HG03175 (cell line): ENCODE measurements at regions not wholly inside any gene's neighbourhood (a gene's known extent, or its start where the extent isn't known, plus 50 kb on each side); places are given as distances from the start of the nearest gene placed in this dataset.

Experiments used
- ATAC-seq: cut with Tn5 transposase; IDR thresholded peaks from one replicate; pipeline ENCODE4 v1.9.1; 2021; ENCODE audit warnings: mild to moderate bottlenecking, moderate library complexity; ENCODE audit not compliant: unreplicated experiment

DNA sequence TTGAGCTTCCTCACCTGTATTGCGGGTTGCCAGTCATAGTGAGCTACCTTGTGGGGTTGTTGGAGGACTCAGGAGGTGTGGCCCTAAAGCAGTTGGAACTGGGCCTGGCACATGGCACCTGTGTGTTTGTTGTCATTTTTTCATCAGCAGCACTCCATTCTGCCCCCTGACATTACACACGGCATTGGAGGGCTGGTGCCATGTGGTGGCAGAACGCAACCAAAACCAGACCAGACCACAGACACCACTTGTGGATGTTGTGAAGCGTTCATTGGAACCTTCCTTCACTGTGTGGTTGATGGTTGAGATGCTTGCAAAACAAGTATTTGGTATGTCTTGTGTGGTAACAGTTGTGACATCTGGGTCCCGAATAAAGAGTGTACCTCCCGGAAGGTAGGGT lies 113.2 kb upstream of the ERCC6L2 start:
- no peak for ATAC-seq

GRCh38 chr9:95760791-95761190 lies 114.7 kb upstream of the ERCC6L2 start:
- no peak for ATAC-seq

DNA sequence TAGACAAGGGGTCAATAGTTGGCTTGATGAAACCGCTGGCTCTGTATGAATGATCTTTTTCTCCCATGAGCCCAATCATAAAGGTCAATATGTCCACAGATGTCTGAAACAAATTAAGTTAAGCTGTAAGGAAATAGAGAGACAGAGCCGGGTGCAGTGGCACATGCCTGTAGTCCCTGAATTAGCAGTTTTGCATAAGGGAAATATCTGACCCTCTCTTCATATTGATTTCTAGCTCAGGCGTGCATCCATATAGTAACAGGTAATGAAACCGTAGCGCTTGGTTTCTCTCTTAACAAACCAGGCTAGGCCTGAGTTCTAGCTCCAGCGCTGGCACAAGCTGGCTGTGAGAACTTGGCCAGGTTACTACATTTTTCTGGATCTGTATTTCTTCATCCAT lies 118.1 kb upstream of the ERCC6L2 start:
- ATAC-seq, result no peak

DNA sequence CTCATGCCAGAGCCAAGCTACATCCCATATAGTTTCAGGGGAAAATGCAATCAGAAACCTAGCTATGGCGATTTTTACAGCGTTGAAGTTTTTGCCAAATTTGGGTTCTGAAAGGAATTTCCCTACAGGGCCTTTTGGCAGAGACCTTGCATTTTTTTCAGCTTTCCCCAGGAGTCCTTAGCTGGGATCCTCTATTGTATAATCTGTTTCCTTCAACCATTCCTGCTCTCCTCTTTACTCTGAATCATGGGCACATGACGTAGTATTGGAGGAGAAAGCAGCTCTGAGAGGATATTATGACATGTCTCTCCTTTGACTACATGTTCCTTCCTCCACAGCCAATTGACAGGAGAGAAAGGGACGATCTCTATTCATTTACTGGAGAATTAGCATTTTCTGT lies 118.5 kb upstream of the ERCC6L2 start:
- no peak for ATAC-seq

GRCh38 chr9:95756101-95756500 lies 119.4 kb upstream of the ERCC6L2 start:
- ATAC-seq, result no peak

DNA sequence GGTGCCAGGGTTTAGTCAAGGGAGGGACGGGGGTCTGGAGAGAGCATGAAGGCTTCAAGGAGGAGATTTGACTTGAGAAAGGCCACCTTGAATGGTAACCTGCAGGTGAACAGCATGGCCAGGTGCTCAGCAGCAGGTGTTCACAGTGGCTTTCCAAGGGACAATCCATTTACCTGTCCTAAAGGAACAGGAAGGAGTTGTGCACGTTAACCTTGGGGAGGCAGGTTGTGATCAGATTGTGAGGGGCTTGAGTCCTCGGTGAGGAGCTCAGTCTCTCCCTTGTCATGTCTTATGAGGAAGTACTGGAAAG lies 120.1 kb upstream of the ERCC6L2 start:
- no peak for ATAC-seq

DNA sequence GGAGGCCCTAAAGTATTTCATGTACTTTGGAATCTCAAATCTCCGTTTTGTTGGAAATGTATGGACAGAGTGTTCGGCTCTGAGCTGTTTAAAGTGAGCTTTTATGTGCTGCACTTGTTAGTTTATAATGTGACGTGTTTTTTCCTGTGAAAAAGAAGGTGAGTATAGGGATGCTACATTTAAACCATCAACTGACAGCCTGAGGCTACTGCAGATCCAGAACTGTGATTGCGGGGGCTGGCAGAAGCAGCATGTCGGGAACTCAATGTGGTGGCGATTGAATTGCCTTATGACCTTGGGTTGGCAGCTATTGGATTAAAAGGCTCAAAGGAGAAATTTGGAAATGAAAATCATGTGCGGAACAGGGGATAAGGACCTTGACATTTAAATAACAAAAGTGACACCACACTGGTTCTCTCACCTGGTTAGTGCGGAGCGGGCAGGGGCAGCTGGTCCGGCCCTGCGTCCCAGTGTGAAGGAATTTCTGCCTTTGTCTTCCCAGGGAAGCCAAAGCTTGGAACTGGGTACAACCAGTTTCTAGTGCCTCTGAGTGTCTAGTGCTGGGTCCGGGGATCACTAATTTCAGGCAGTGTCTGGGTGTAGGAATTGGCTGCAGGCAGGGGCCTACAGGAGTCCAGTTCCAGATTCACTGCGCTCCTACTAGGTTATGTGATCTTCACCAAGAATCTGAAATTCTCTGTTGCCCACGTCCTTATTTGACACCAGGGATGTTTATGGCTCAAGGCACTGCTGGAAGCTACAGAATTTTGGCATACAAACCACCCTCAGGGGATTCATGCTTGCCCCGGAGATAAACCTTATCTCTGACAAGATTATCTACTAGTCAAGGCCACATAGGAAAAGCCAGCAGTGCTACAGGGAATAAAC lies 120.7 kb upstream of the ERCC6L2 start:
- ATAC-seq, result no peak

DNA sequence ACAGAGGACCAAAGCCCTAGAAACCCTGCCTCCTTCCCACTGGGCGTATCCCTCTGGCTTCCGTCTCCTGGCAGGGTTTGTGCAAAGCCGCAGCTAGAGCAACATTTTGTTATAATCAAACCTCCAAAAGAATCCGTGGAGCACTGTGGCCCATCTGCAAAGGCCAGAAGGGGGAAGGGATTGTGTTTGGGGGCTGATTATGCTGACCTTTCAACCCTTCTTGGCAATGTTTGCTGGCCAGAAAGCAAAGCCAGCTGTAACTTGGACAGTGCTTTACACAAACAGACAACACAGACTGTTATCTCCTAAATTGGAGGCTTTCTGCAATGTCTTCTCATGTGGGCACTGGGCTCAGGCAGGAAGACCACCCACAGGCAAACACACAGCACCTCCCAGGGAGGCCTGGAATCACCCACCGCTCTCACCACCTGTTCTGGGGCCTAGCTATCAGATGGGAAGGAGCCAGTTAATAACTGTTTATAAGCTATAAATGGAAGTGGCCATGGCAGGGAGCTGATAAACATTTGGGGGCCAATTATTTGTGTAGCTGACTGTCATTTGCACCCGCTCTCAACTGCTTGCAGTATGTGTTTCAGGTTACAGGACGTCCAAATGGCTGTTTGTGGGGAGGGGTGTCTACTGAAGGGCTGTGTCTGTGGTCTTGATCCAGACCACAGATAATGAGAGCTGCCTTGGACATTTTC lies 121.6 kb upstream of the ERCC6L2 start:
- ATAC-seq, result no peak

DNA sequence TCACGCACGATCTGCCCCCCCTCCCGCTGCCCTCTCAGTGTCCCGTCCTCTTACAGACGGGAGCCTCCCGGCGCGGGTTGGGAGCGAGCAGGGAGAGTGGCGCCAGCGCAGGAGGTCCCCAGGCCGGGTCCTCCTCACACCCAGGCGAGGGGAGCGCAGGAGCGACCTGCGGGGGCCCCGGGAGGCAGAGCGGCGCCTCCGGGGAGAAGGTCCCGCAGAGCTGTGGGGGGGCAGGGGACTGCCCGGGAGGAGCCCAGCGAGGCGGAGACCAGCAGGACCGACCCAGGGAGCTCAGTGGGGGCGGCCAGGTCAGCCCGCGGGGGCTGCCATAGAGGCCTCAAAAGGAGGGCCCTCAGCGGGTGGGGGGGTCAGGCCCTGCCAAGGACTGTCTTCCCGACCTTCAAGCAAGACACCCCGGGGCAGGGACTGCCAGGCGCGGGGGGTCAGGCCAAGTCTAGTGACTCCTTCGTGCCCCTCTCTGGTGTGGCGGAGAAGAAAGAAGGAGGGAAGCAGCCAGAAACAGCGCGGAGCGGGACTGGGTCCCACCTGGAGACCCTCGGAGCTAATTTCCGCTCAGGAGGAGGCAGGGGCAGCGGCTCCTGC lies 123.3 kb upstream of the ERCC6L2 start:
- no peak for ATAC-seq

GRCh38 chr9:95751520-95751790 lies 124.0 kb upstream of the ERCC6L2 start:
- ATAC-seq, result no peak

- no peak for ATAC-seq
Observed at GRCh38 chr9:95750725-95751519, 124.6 kb upstream of the ERCC6L2 start.

DNA sequence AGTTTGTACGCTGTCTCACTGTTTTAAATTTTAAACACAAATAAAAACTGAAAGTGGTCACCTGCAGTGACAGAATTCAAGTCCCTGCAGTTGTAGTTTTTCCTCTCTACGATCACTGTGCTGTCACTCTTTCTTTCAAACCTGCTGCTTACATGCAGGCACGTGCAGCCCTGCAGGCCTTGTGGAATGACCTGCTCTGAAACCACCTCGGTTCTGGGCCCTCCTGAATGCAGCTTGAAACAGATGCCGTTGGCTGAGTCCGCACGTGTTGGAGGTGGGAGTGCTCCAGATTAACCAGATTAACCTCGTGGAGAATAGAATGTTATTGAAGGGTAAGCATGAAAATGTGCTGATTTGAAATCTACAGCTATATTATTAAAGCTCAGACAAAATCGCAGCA lies 126.0 kb upstream of the ERCC6L2 start:
- ATAC-seq, result no peak

- ATAC-seq, result no peak
Observed at GRCh38 chr9:95746408-95747180, 128.9 kb upstream of the ERCC6L2 start.

GRCh38 chr9:95742821-95743220 lies 132.7 kb upstream of the ERCC6L2 start:
- no peak for ATAC-seq

GRCh38 chr9:95741631-95742030 lies 133.9 kb upstream of the ERCC6L2 start:
- no peak for ATAC-seq

DNA sequence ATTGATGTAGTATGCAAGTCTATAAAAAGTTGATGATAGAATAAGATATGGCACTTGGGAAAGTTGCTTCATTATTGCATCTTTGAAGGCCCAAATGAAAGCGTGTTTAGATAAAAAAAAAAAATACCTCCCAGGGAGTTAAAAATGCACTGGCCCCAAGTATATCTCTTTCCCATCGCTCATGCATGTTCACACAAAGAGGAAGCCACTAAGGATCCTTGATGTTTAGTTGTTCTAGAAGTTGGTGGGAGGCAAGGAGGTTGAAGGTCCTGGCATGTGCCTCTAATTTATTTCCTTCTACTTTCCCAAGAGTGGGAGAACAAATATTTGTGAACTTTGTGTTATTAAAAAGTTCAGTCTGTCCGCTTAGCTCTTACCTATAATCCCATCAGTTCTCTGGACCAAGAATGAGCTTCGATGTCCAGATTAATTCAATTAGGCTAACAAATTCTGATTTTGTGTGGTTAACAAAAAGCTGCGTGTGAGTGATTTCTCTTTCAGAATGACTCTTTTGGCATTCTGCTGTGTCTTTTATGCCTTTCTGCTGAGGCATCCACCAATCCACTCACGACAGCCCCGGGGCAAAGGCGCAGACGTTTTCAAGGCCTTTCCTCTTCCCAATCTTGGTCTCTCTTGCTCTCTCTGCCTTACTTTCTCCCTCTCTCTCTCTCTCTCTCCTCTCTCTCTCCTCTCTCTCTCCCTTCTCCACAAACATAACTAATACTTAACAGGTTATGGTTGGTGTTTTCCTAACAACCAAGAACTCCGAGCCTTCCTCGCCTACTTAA lies 135.1 kb upstream of the ERCC6L2 start:
- ATAC-seq, result no peak

GRCh38 chr9:95738438-95738837 lies 137.1 kb upstream of the ERCC6L2 start:
- ATAC-seq, result no peak

DNA sequence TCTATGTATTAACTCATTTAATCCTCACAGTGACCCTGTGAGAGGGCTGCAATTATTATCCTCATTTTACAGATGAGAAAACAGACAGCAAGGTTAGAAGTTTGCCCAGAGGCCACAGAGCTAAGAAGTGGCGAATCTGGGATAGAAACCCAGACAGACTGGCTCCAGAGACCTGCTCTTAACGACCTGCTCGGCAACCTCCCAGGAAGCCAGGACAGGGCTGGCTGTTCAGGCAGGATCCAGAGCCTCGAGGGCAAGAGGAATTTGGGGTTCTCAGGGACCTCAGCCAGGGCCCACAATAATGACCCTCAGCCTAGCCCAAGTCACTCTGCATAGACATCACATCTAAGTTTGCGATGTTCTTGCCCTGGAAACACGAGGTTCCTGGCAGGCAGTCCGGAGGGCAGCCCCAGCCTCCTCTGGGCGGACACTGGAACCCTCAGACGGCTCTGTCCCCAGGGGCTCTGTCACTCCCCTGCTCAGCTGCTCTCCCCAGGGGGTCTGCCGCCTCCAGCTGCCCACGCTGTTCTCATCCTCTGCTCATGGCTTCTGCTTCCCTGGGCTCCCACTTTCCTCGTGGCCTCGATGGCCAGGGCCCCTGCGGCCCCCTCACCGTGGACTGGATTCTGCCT lies 138.5 kb upstream of the ERCC6L2 start:
- ATAC-seq, result no peak

DNA sequence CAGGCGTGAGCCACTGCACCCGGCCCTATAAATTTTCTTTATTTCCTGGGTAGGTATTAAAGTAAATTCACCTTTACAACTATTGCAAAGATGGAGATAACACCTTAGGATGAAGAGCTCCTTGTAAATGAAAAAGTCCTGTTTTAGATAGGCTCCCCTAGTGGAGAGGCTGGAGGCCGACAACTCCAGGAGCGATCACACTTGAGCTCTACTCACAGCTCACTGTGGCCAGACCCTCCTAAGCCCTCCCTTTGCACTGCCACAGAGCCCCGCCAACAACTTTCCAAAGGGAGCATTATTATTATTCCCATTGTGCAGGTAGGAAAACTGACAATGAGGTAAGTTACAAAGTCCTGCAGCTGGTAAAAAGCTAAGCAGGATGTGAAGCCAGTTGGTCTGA lies 139.1 kb upstream of the ERCC6L2 start:
- no peak for ATAC-seq

DNA sequence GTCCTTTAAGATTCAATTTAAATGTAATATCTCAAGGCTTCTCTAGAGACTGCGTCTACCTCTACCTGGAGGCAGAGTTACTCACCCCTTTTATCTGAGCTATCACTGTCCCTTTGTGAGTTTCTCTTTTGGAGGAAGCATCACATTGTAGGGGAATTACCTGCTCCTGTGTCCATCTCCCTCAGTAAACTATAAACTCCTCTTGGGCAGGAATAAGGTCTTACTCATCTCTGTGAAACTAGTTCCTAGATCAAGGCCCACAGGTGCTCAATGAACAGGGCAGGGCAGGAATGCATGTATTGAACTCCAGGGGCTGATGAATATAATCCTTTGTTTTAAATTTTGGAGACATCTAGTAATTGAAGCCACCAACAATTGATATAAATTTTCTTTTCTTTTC lies 139.8 kb upstream of the ERCC6L2 start:
- ATAC-seq, result no peak
